Skeletal muscle satellite cell (primary cell): ENCODE measurements at regions not wholly inside any gene's neighbourhood (a gene's known extent, or its start where the extent isn't known, plus 50 kb on each side); places are given as distances from the start of the nearest gene placed in this dataset. TPM values are rescaled to one million over a fixed set of nuclear protein-coding genes. Genes with fewer than 3 reads are reported as not detected.

ENCODE experiments used
- H3K27me3 ChIP-seq: 2 replicates; pipeline ENCODE4 v1.7.0; 2013; ENCODE audit warnings: low read length; ENCODE audit not compliant: control insufficient read depth, insufficient read depth
- H3K36me3 ChIP-seq: 2 replicates; pipeline ENCODE4 v1.7.0; 2013; ENCODE audit warnings: mild to moderate bottlenecking, control low read depth, low read length; ENCODE audit not compliant: insufficient read depth
- H3K4me1 ChIP-seq: 2 replicates; pipeline ENCODE4 v1.7.0; 2013; ENCODE audit warnings: low read length; ENCODE audit not compliant: control insufficient read depth, insufficient read depth
- H3K4me2 ChIP-seq: 2 replicates; pipeline ENCODE4 v1.7.0; 2013; ENCODE audit warnings: mild to moderate bottlenecking, low read length
- H3K4me3 ChIP-seq: 2 replicates; pipeline ENCODE4 v1.7.0; 2013; ENCODE audit warnings: low read length
- H3K9ac ChIP-seq: 2 replicates; pipeline ENCODE4 v1.7.0; 2013; ENCODE audit warnings: mild to moderate bottlenecking, low read depth, low read length, moderate library complexity
- H3K9me3 ChIP-seq: replicated peaks from 2 replicates; pipeline ENCODE4 v1.7.0; 2013; ENCODE audit warnings: mild to moderate bottlenecking, control low read depth, low read length
- small RNA-seq: library from RNA; depleted of rRNA; stranded (forward); fragments of <200 nt; gene quantifications from one replicate; pipeline ENCODE3, GENCODE V24; 2012

- H3K27me3 ChIP-seq: no peaks in the 10 kb centered on the region
- H3K4me2 ChIP-seq: no peak overlapping the region
- no peak overlapping the region for H3K9ac ChIP-seq
- H3K4me3 ChIP-seq: no peak overlapping the region
- H3K4me1 ChIP-seq: peaks cover 30% of the 10 kb centered on the region
- H3K9me3 ChIP-seq: no peaks in the 10 kb centered on the region
- no peaks in the 10 kb centered on the region for H3K36me3 ChIP-seq
Measured at GRCh38 chr13:74201530-74201929, 67.3 kb upstream of the KLF12 start.

- Histone ChIP-seq H3K9me3 (no peaks in the 10 kb centered on the region), H3K4me3 (no peak overlapping the region), H3K36me3 (no peaks in the 10 kb centered on the region), H3K4me2 (no peak overlapping the region), H3K9ac (no peak overlapping the region), H3K27me3 (no peaks in the 10 kb centered on the region), H3K4me1 (peaks cover 15% of the 10 kb centered on the region)
Measured at GRCh38 chr13:74200081-74200480, 65.9 kb upstream of the KLF12 start.

DNA sequence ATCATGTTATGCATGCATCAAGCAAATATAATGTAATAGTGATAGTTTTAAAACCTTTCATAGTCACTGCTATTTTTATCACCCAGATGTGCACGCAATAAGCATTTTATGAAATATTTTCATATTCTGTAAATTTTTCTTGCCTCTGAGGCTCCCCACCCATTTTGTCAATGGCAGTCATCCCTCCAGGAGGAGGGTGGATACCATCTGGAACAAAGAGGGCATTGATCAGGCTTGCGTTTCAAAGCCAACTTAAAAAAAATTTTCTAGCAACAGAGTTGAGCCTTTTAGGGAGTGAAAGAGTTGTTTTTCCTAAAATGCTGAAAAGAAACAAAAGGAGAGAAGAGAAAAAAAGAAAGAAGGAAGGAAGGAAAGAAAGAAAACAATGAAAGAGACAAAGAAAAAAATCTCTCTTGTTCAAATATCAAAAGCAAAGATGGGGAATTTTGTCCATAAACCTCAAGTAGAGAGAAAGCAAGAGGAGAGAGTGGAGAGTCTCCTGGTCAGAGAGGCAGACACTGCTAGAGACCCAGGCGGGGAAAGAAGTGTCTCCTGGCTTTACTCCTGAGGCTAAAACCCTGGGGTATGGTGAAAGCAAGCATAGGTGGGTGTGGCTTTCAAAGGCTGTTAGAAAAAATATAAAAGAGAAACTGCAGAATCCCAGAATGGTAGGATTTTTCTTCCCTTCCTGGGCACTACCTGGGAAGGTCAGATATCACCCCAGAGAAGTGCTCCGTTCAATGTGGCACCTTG lies 63.6 kb upstream of the KLF12 start:
- no peak overlapping the region for H3K9ac ChIP-seq
- no peaks in the 10 kb centered on the region for H3K27me3 ChIP-seq
- no peak overlapping the region for H3K4me2 ChIP-seq
- no peak overlapping the region for H3K4me3 ChIP-seq
- no peaks in the 10 kb centered on the region for H3K9me3 ChIP-seq
- H3K4me1 ChIP-seq: peaks cover 6% of the 10 kb centered on the region
- no peaks in the 10 kb centered on the region for H3K36me3 ChIP-seq

DNA sequence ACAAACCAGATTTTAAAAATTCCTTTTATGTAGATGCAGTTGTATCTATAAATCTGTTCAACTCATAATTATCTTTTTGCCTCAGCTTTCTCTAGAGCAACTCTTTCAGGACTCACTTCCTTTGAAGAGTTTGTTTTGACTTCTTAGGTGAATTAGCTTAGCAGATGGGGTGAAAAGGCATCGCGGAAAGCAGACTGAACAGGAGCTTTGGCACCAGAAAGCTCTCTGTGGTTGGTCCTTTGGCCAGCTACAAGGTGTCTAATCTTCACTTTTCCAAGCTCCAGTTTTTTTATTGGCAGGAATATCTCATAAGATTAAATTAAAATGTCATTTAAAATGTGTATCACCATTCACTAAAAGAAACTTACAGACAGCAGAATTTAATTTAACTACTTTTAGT lies 60.6 kb upstream of the KLF12 start:
- H3K4me2 ChIP-seq: no peak overlapping the region
- peaks cover 9% of the 10 kb centered on the region for H3K4me1 ChIP-seq
- H3K36me3 ChIP-seq: no peaks in the 10 kb centered on the region
- H3K4me3 ChIP-seq: no peak overlapping the region
- no peaks in the 10 kb centered on the region for H3K27me3 ChIP-seq
- no peaks in the 10 kb centered on the region for H3K9me3 ChIP-seq
- no peak overlapping the region for H3K9ac ChIP-seq

GRCh38 chr13:74193391-74193790 lies 59.2 kb upstream of the KLF12 start:
- no peaks in the 10 kb centered on the region for H3K9me3 ChIP-seq
- H3K27me3 ChIP-seq: no peaks in the 10 kb centered on the region
- H3K4me3 ChIP-seq: no peak overlapping the region
- no peaks in the 10 kb centered on the region for H3K36me3 ChIP-seq
- peaks cover 9% of the 10 kb centered on the region for H3K4me1 ChIP-seq
- H3K4me2 ChIP-seq: no peak overlapping the region
- H3K9ac ChIP-seq: no peak overlapping the region

DNA sequence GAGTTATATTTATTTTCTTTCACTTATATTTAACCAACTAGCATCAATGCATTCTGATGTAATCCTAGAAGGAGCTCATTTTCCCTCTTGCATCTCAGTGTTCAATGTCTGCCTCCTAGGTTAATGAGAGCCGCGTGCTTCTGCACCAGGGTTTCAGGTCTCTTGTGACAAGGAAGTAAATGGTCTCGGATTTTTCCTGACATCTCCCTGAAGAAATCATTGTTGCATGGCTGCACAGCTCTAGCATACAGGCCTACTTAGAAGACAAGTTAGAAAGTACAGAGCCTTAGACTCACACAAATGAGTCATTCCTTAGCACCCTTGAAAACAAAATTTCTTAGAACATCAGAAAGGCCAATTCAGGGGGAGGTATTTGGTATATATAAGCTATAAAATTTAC lies 57.2 kb upstream of the KLF12 start:
- Histone ChIP-seq H3K9ac (no peak overlapping the region), H3K4me1 (peaks cover 19% of the 10 kb centered on the region), H3K9me3 (no peaks in the 10 kb centered on the region), H3K4me2 (no peak overlapping the region), H3K36me3 (no peaks in the 10 kb centered on the region), H3K4me3 (no peak overlapping the region), H3K27me3 (no peaks in the 10 kb centered on the region)

- Histone ChIP-seq H3K9ac (no peak overlapping the region), H3K4me3 (no peak overlapping the region), H3K27me3 (no peaks in the 10 kb centered on the region), H3K9me3 (no peaks in the 10 kb centered on the region), H3K36me3 (no peaks in the 10 kb centered on the region), H3K4me2 (no peak overlapping the region), H3K4me1 (peaks cover 19% of the 10 kb centered on the region)
Measured at GRCh38 chr13:74190999-74191398, 56.8 kb upstream of the KLF12 start.

- Histone ChIP-seq H3K36me3 (no peaks in the 10 kb centered on the region), H3K27me3 (no peaks in the 10 kb centered on the region), H3K9ac (no peak overlapping the region), H3K4me1 (peaks cover 17% of the 10 kb centered on the region), H3K4me2 (no peak overlapping the region), H3K4me3 (no peak overlapping the region), H3K9me3 (no peaks in the 10 kb centered on the region)
Measured at GRCh38 chr13:74187564-74187963, 53.4 kb upstream of the KLF12 start.

DNA sequence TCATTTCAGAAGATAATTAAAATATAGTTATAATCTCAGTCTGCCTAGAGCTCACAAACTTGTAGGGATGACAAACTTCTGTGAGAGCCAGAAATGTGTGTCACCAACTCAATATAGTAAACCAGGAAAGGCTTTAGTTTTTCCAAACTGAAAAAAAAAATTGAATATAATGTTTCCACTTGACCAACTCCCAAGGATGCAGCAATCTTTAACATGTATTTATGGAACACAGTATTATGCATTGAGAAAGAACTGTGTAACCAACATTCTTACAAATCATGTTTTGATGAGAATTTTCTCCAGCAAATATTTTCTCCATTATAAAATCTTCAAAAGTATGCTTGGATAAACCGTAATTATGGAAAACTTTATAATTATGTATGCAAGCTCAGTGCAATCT lies 50.1 kb upstream of the KLF12 start:
- H3K9ac ChIP-seq: no peak overlapping the region
- H3K9me3 ChIP-seq: no peaks in the 10 kb centered on the region
- no peak overlapping the region for H3K4me3 ChIP-seq
- no peaks in the 10 kb centered on the region for H3K36me3 ChIP-seq
- no peak overlapping the region for H3K4me2 ChIP-seq
- H3K4me1 ChIP-seq: peaks cover 14% of the 10 kb centered on the region
- no peaks in the 10 kb centered on the region for H3K27me3 ChIP-seq

Small RNA genes in the stretch of these regions (small RNA-seq; reads per million reads assigned to genes)
- gene RNU6-38P: not detected
- gene RNY1P5: not detected
